DMS 273 (cell line): ENCODE measurements at regions not wholly inside any gene's neighbourhood (a gene's known extent, or its start where the extent isn't known, plus 50 kb on each side); places are given as distances from the start of the nearest gene placed in this dataset.

Source experiments
- DNase-seq: peaks from one replicate; lab custom pipeline; 2025; ENCODE audit not compliant: unreplicated experiment; lab: John Stamatoyannopoulos, UW

- DNase-seq: no peak
Measured at GRCh38 chr3:94179059-94179458, 116.2 kb downstream of the NSUN3 start.

- no peak for DNase-seq
Measured at GRCh38 chr3:94183551-94183950, 120.7 kb downstream of the NSUN3 start.

- DNase-seq: no peak
Measured at GRCh38 chr3:94184781-94185180, 121.9 kb downstream of the NSUN3 start.

GRCh38 chr3:94185753-94186152, 122.9 kb downstream of the NSUN3 start:
- DNase-seq: no peak

GRCh38 chr3:94187697-94188096, 124.8 kb downstream of the NSUN3 start:
- no peak for DNase-seq

GRCh38 chr3:94195381-94195780, 132.5 kb downstream of the NSUN3 start:
- DNase-seq: no peak

GRCh38 chr3:94206291-94206690, 143.4 kb downstream of the NSUN3 start:
- no peak for DNase-seq

GRCh38 chr3:94210256-94210655, 147.4 kb downstream of the NSUN3 start:
- DNase-seq: no peak

- DNase-seq: no peak
Measured at GRCh38 chr3:94217406-94217805, 154.5 kb downstream of the NSUN3 start.

GRCh38 chr3:94220426-94220825, 157.6 kb downstream of the NSUN3 start:
- no peak for DNase-seq

GRCh38 chr3:94221829-94222228, 159.0 kb downstream of the NSUN3 start:
- no peak for DNase-seq

GRCh38 chr3:94225148-94225865, 162.4 kb downstream of the NSUN3 start:
- no peak for DNase-seq

GRCh38 chr3:94226078-94226477, 163.2 kb downstream of the NSUN3 start:
- DNase-seq: no peak

- no peak for DNase-seq
Measured at GRCh38 chr3:94232921-94233320, 170.1 kb downstream of the NSUN3 start.

GRCh38 chr3:94234177-94234788, 171.4 kb downstream of the NSUN3 start:
- peak; percentile 75 for DNase-seq

GRCh38 chr3:94241986-94242385, 179.1 kb downstream of the NSUN3 start:
- DNase-seq: no peak

GRCh38 chr3:94246171-94246570, 183.3 kb downstream of the NSUN3 start:
- DNase-seq: no peak

GRCh38 chr3:94248042-94248441, 185.2 kb downstream of the NSUN3 start:
- no peak for DNase-seq

GRCh38 chr3:94249491-94250079, 186.7 kb downstream of the NSUN3 start:
- peak; percentile 88 for DNase-seq

- no peak for DNase-seq
Measured at GRCh38 chr3:94251566-94251965, 188.7 kb downstream of the NSUN3 start.

GRCh38 chr3:94252316-94252715, 189.5 kb downstream of the NSUN3 start:
- no peak for DNase-seq
